GM12865 (cell line): ENCODE measurements at regions not wholly inside any gene's neighbourhood (a gene's known extent, or its start where the extent isn't known, plus 50 kb on each side); places are given as distances from the start of the nearest gene placed in this dataset.

Experiments used
- DNase-seq: peaks from one replicate; pipeline ENCODE4 v3.0.0; 2010; ENCODE audit warnings: low read depth
- H3K4me3 ChIP-seq: 2 replicates; pipeline ENCODE4 v1.5.1; 2011; ENCODE audit warnings: mild to moderate bottlenecking, low read depth, low read length, control low read depth
- TF ChIP-seq, protein P1 (sequence below): IDR thresholded peaks from 2 replicates; pipeline ENCODE4 v1.5.1; 2011; ENCODE audit warnings: low read length, control low read depth, low read depth, inconsistent platforms; ENCODE audit not compliant: insufficient read depth; ENCODE audit errors: missing control alignments

GRCh38 chr4:125105561-125105960 lies 209.2 kb upstream of the FAT4 start:
- H3K4me3 ChIP-seq: no peak overlapping the region
- no peak for DNase-seq
- TF ChIP-seq, protein P1, sequence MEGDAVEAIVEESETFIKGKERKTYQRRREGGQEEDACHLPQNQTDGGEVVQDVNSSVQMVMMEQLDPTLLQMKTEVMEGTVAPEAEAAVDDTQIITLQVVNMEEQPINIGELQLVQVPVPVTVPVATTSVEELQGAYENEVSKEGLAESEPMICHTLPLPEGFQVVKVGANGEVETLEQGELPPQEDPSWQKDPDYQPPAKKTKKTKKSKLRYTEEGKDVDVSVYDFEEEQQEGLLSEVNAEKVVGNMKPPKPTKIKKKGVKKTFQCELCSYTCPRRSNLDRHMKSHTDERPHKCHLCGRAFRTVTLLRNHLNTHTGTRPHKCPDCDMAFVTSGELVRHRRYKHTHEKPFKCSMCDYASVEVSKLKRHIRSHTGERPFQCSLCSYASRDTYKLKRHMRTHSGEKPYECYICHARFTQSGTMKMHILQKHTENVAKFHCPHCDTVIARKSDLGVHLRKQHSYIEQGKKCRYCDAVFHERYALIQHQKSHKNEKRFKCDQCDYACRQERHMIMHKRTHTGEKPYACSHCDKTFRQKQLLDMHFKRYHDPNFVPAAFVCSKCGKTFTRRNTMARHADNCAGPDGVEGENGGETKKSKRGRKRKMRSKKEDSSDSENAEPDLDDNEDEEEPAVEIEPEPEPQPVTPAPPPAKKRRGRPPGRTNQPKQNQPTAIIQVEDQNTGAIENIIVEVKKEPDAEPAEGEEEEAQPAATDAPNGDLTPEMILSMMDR: no peak

GRCh38 chr4:125104616-125105015 lies 210.1 kb upstream of the FAT4 start:
- no peak overlapping the region for H3K4me3 ChIP-seq
- DNase-seq: no peak
- TF ChIP-seq, protein P1: no peak

GRCh38 chr4:125101719-125102118 lies 213.0 kb upstream of the FAT4 start:
- H3K4me3 ChIP-seq: no peak overlapping the region
- TF ChIP-seq, protein P1: no peak
- no peak for DNase-seq

- no peak for DNase-seq
- TF ChIP-seq, protein P1: no peak
- no peak overlapping the region for H3K4me3 ChIP-seq
Measured at GRCh38 chr4:125097729-125098128, 217.0 kb upstream of the FAT4 start.

DNA sequence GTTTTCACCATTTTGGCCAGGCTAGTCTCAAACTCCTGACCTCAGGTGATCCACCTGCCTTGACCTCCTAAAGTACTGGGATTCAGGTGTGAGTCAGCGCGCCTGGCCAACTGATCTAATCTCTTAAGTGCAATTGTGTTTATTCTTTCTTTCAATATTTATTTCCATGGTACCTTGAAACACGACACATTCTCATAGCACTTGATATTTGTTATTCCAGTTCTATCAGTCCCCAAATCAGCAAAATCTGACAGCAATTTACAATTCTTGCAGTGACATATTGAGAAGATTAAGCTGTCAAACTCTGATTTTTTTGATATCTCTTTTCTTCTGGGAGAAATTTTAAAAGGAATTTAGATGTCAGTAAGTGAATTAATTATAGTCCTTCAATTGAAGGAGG lies 218.1 kb upstream of the FAT4 start:
- TF ChIP-seq, protein P1: no peak
- DNase-seq: no peak
- H3K4me3 ChIP-seq: no peak overlapping the region

- no peak for DNase-seq
- no peak overlapping the region for H3K4me3 ChIP-seq
- TF ChIP-seq, protein P1: no peak
Measured at GRCh38 chr4:125091541-125091940, 223.2 kb upstream of the FAT4 start.

DNA sequence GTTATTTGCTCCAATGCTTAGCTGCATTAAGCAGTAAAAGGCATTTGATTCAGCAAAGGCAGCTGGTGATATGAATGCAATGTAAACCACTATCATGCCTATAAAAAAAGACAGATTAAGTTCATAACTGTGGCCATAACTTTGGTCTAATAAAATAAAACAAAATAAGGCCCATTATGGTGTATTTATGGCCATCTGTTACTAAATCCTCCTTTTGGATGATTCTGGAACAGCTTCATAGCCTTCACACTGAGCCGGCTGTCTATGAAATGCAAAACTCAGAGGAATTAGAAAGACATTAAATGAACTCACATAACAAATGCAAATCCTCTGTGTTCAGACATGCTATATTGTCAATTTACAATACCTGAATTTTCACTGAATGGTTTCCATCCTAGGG lies 223.7 kb upstream of the FAT4 start:
- TF ChIP-seq, protein P1: no peak
- no peak for DNase-seq
- H3K4me3 ChIP-seq: no peak overlapping the region
